Kidney epithelial cell (primary cell): ENCODE measurements at regions not wholly inside any gene's neighbourhood (a gene's known extent, or its start where the extent isn't known, plus 50 kb on each side); places are given as distances from the start of the nearest gene placed in this dataset.
A peak's percentile ranks its signal among the peaks of the same experiment; 100 is the strongest.

Source experiments
- DNase-seq: peaks from one replicate; pipeline ENCODE4 v3.0.0-alpha.2; 2010; ENCODE audit warnings: low read depth
- H3K27me3 ChIP-seq: 2 replicates; pipeline ENCODE4 v1.6.0; 2011; ENCODE audit warnings: low read length; ENCODE audit not compliant: control insufficient read depth, insufficient read depth
- H3K36me3 ChIP-seq: 2 replicates; pipeline ENCODE4 v1.5.1; 2011; ENCODE audit warnings: low read length; ENCODE audit not compliant: control insufficient read depth, insufficient read depth
- H3K4me3 ChIP-seq: 2 replicates; pipeline ENCODE4 v1.5.1; 2011; ENCODE audit warnings: low read depth, mild to moderate bottlenecking, control low read depth, low read length
- CTCF ChIP-seq: IDR thresholded peaks from 2 replicates; pipeline ENCODE4 v1.5.1; 2011; ENCODE audit warnings: mild to moderate bottlenecking, moderate library complexity, low read length, control low read depth, inconsistent platforms; ENCODE audit not compliant: insufficient read depth, poor library complexity, severe bottlenecking

- Histone ChIP-seq H3K36me3 (no peaks in the 10 kb centered on the region), H3K4me3 (no peak overlapping the region), H3K27me3 (no peaks in the 10 kb centered on the region)
- no peak for DNase-seq
- no peak for TF ChIP-seq CTCF
These were observed 59.0 kb upstream of the ATP2B4 start for GRCh38 chr1:203567596-203567995.

- Histone ChIP-seq H3K4me3 (no peak overlapping the region), H3K27me3 (no peaks in the 10 kb centered on the region), H3K36me3 (no peaks in the 10 kb centered on the region)
- peak; percentile 85 for DNase-seq
- TF ChIP-seq CTCF, result no peak
These were observed 56.9 kb upstream of the ATP2B4 start for GRCh38 chr1:203569490-203570318.

- no peak for TF ChIP-seq CTCF
- DNase-seq, result no peak
- Histone ChIP-seq H3K27me3 (no peaks in the 10 kb centered on the region), H3K36me3 (no peaks in the 10 kb centered on the region), H3K4me3 (no peak overlapping the region)
These were observed 55.8 kb upstream of the ATP2B4 start for GRCh38 chr1:203570805-203571204.

GRCh38 chr1:203571661-203572060, 55.0 kb upstream of the ATP2B4 start:
- no peak for DNase-seq
- TF ChIP-seq CTCF, result no peak

GRCh38 chr1:203572134-203572625, 54.5 kb upstream of the ATP2B4 start:
- DNase-seq, result no peak
- H3K27me3 ChIP-seq, result no peaks in the 10 kb centered on the region
- H3K36me3 ChIP-seq, result no peaks in the 10 kb centered on the region
- no peak for TF ChIP-seq CTCF
- H3K4me3 ChIP-seq, result no peak overlapping the region

More at GRCh38 chr1:203571661-203572060, 55.0 kb upstream of the ATP2B4 start:
- no peaks in the 10 kb centered on the region for H3K36me3 ChIP-seq
- no peaks in the 10 kb centered on the region for H3K27me3 ChIP-seq
- H3K4me3 ChIP-seq, result no peak overlapping the region
